Right hindlimb (tissue), 1 donor: ENCODE measurements at regions not wholly inside any gene's neighbourhood (a gene's known extent, or its start where the extent isn't known, plus 50 kb on each side); places are given as distances from the start of the nearest gene placed in this dataset.

Experiments
- DNase-seq: peaks from one replicate; pipeline ENCODE4 v3.0.0-alpha.2; 2018

GRCh38 chr3:130263708-130264107 lies 81.8 kb upstream of the COL6A5 start:
- DNase-seq = no peak

- no peak for DNase-seq
Measured at GRCh38 chr3:130266817-130267216, 78.7 kb upstream of the COL6A5 start.

GRCh38 chr3:130276203-130276803 lies 69.2 kb upstream of the COL6A5 start:
- peak; percentile 60 for DNase-seq

- no peak for DNase-seq
Measured at GRCh38 chr3:130288670-130289069, 56.8 kb upstream of the COL6A5 start.

- DNase-seq = no peak
Measured at GRCh38 chr3:130291148-130291547, 54.3 kb upstream of the COL6A5 start.

- DNase-seq = no peak
Measured at GRCh38 chr3:130293247-130293646, 52.2 kb upstream of the COL6A5 start.
